ENCODE measurements at regions not wholly inside any gene's neighbourhood (a gene's known extent, or its start where the extent isn't known, plus 50 kb on each side); places are given as distances from the start of the nearest gene placed in this dataset.
"Not testable (repeated sequence)": the region's sequence is repeated elsewhere in the genome, so short reads cannot be mapped to it uniquely, and the experiment has no call there.

- H3K27me3 ChIP-seq (ENCODE audit: control insufficient read depth in 4 of 4, insufficient read depth in 4 of 4, low read length in 3 of 4), result no peaks in the 10 kb centered on the region
- no peak for TF ChIP-seq HNF4A (conservative IDR thresholded peaks at IDR 0.05)
- DNase-seq (ENCODE audit: low spot score), result no peak
- no peaks in the 10 kb centered on the region for H3K4me1 ChIP-seq (ENCODE audit: control insufficient read depth in 4 of 4, insufficient read depth in 4 of 4, low read length in 3 of 4)
- no peak overlapping the region for H3K4me3 ChIP-seq (ENCODE audit: low read depth in 1 of 3, low read length in 3 of 3)
- H3K27ac ChIP-seq (ENCODE audit: low read depth in 1 of 2, low read length in 2 of 2), result no peak overlapping the region
- no peaks in the 10 kb centered on the region for H3K36me3 ChIP-seq (ENCODE audit: control insufficient read depth in 4 of 4, insufficient read depth in 3 of 4, low read depth in 1 of 4, low read length in 3 of 4)
- H3K9ac ChIP-seq (ENCODE audit: low read depth in 1 of 2, low read length in 2 of 2), result no peak overlapping the region
- H3K9me3 ChIP-seq (ENCODE audit: control insufficient read depth in 4 of 4, low read length in 3 of 4), result peaks cover 0 to 1% (median 0%) of the 10 kb centered on the region in 4 donors
Measured at GRCh38 chr9:104367507-104367906, 136.6 kb upstream of the OR13F1 start.

- H3K27ac ChIP-seq (ENCODE audit: low read depth in 1 of 2, low read length in 2 of 2); H3K27me3 ChIP-seq (ENCODE audit: control insufficient read depth in 4 of 4, insufficient read depth in 4 of 4, low read length in 3 of 4); H3K9me3 ChIP-seq (ENCODE audit: control insufficient read depth in 4 of 4, low read length in 3 of 4); H3K4me1 ChIP-seq (ENCODE audit: control insufficient read depth in 4 of 4, insufficient read depth in 4 of 4, low read length in 3 of 4); H3K36me3 ChIP-seq (ENCODE audit: control insufficient read depth in 4 of 4, insufficient read depth in 3 of 4, low read depth in 1 of 4, low read length in 3 of 4); DNase-seq (ENCODE audit: low spot score); H3K9ac ChIP-seq (ENCODE audit: low read depth in 1 of 2, low read length in 2 of 2); H3K4me3 ChIP-seq (ENCODE audit: low read depth in 1 of 3, low read length in 3 of 3): not testable (repeated sequence)
- 94% methylated on average over 3 of the region's 3 CpGs for WGBS
Measured at GRCh38 chr9:104368318-104368717, 135.7 kb upstream of the OR13F1 start.

GRCh38 chr9:104374711-104375110 lies 129.4 kb upstream of the OR13F1 start:
- no peaks in the 10 kb centered on the region for H3K36me3 ChIP-seq (ENCODE audit: control insufficient read depth in 4 of 4, insufficient read depth in 3 of 4, low read depth in 1 of 4, low read length in 3 of 4)
- no peak overlapping the region for H3K27ac ChIP-seq (ENCODE audit: low read depth in 1 of 2, low read length in 2 of 2)
- TF ChIP-seq YY1 (IDR thresholded peaks at IDR 0.05) (no peak), TAF1 (conservative IDR thresholded peaks at IDR 0.05) (no peak), HNF4A (conservative IDR thresholded peaks at IDR 0.05) (no peak), ATF3 (IDR thresholded peaks at IDR 0.05) (no peak), JUND (IDR thresholded peaks at IDR 0.05) (no peak), FOXA1 (IDR thresholded peaks at IDR 0.05) (no peak), NR2F2 (IDR thresholded peaks at IDR 0.05) (no peak), GABPA (IDR thresholded peaks at IDR 0.05 in 1 of 2, conservative IDR thresholded peaks at IDR 0.05 in 1 of 2) (no peak), SP1 (IDR thresholded peaks at IDR 0.05) (no peak), CTCF (IDR thresholded peaks at IDR 0.05; ENCODE audit: low read depth, low read length, missing input control) (no peak), HNF4G (IDR thresholded peaks at IDR 0.05) (no peak), EGR1 (IDR thresholded peaks at IDR 0.05; ENCODE audit: low read depth in 2 of 2) (no peak), FOXA2 (IDR thresholded peaks at IDR 0.05) (no peak), RAD21 (IDR thresholded peaks at IDR 0.05) (no peak), REST (IDR thresholded peaks at IDR 0.05) (no peak), RXRA (IDR thresholded peaks at IDR 0.05) (no peak), MAX (IDR thresholded peaks at IDR 0.05) (no peak), ZBTB33 (IDR thresholded peaks at IDR 0.05) (no peak)
- DNase-seq (ENCODE audit: low spot score), result no peak
- no peak overlapping the region for H3K9ac ChIP-seq (ENCODE audit: low read depth in 1 of 2, low read length in 2 of 2)
- WGBS, result 84% methylated on average over 3 of the region's 3 CpGs
- no peaks in the 10 kb centered on the region for H3K4me1 ChIP-seq (ENCODE audit: control insufficient read depth in 4 of 4, insufficient read depth in 4 of 4, low read length in 3 of 4)
- no peak overlapping the region for H3K4me3 ChIP-seq (ENCODE audit: low read depth in 1 of 3, low read length in 3 of 3)
- no peaks in the 10 kb centered on the region for H3K27me3 ChIP-seq (ENCODE audit: control insufficient read depth in 4 of 4, insufficient read depth in 4 of 4, low read length in 3 of 4)
- H3K9me3 ChIP-seq (ENCODE audit: control insufficient read depth in 4 of 4, low read length in 3 of 4), result peaks cover 0 to 1% (median 0%) of the 10 kb centered on the region in 4 donors

All from liver (tissue), 8 donors.